H1 (cell line): ENCODE measurements at regions not wholly inside any gene's neighbourhood (a gene's known extent, or its start where the extent isn't known, plus 50 kb on each side); places are given as distances from the start of the nearest gene placed in this dataset.

Experiments used
- EGR1 ChIP-seq: IDR thresholded peaks from 2 replicates; pipeline ENCODE4 v1.6.1; 2011; ENCODE audit warnings: low read depth, low read length, borderline replicate concordance
- JUN ChIP-seq: IDR thresholded peaks from 2 replicates; pipeline ENCODE4 v1.6.1; 2011; ENCODE audit warnings: low read depth, mild to moderate bottlenecking, improper control_type of control experiment, low read length
- KDM4A ChIP-seq: IDR thresholded peaks from one replicate; pipeline ENCODE4 v1.7.1; 2012; ENCODE audit warnings: low read depth, mild to moderate bottlenecking, moderate library complexity, low read length, inconsistent platforms; ENCODE audit not compliant: severe bottlenecking
- MAX ChIP-seq: IDR thresholded peaks from 2 replicates; pipeline ENCODE4 v1.6.1; 2012; ENCODE audit warnings: inconsistent platforms
- TF ChIP-seq, protein P1 (sequence below): fragments of 300-600 bp; sonication (generic); IDR thresholded peaks from 2 replicates; pipeline ENCODE4 v1.7.1; 2012; ENCODE audit warnings: low read length, moderate library complexity, mild to moderate bottlenecking, inconsistent platforms; ENCODE audit not compliant: insufficient replicate concordance

DNA sequence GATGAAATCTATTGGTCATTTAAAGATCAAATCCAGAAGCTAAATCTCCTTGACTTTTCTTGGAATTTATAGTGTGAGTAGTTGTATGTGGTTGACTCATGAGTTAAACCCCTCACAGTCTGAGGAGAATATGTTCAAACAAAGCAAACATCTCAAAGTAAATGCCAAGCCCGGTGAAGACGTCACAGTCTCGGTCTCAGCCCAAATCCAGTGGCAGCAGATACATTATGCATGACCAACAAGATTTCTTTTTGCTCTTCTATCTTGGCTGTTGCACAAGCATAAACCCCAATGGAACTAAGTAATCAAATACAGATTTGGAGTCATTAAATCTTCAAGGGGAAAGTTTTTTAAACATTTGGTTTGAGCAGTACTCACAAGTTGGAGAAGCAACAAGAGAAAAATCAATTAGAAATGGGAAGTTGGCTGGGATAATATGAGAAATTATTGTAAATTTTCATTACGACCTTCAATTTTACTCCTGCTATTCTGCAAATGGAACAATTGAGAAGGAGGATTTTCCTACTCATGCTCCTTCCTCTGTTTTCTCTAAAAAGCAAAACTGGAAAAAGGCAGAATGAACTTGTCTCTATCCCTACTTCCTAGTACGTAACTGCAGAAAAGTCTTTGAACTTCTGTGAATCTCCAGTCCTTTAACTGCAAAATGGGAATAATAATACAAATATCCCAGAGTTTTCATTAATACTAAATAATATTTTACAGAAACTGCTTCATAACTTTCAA lies 575.8 kb downstream of the NUF2 start (continued):
- TF ChIP-seq MAX = no peak
- no peak for TF ChIP-seq JUN
- TF ChIP-seq KDM4A = no peak
- no peak for TF ChIP-seq EGR1
- TF ChIP-seq, protein P1, sequence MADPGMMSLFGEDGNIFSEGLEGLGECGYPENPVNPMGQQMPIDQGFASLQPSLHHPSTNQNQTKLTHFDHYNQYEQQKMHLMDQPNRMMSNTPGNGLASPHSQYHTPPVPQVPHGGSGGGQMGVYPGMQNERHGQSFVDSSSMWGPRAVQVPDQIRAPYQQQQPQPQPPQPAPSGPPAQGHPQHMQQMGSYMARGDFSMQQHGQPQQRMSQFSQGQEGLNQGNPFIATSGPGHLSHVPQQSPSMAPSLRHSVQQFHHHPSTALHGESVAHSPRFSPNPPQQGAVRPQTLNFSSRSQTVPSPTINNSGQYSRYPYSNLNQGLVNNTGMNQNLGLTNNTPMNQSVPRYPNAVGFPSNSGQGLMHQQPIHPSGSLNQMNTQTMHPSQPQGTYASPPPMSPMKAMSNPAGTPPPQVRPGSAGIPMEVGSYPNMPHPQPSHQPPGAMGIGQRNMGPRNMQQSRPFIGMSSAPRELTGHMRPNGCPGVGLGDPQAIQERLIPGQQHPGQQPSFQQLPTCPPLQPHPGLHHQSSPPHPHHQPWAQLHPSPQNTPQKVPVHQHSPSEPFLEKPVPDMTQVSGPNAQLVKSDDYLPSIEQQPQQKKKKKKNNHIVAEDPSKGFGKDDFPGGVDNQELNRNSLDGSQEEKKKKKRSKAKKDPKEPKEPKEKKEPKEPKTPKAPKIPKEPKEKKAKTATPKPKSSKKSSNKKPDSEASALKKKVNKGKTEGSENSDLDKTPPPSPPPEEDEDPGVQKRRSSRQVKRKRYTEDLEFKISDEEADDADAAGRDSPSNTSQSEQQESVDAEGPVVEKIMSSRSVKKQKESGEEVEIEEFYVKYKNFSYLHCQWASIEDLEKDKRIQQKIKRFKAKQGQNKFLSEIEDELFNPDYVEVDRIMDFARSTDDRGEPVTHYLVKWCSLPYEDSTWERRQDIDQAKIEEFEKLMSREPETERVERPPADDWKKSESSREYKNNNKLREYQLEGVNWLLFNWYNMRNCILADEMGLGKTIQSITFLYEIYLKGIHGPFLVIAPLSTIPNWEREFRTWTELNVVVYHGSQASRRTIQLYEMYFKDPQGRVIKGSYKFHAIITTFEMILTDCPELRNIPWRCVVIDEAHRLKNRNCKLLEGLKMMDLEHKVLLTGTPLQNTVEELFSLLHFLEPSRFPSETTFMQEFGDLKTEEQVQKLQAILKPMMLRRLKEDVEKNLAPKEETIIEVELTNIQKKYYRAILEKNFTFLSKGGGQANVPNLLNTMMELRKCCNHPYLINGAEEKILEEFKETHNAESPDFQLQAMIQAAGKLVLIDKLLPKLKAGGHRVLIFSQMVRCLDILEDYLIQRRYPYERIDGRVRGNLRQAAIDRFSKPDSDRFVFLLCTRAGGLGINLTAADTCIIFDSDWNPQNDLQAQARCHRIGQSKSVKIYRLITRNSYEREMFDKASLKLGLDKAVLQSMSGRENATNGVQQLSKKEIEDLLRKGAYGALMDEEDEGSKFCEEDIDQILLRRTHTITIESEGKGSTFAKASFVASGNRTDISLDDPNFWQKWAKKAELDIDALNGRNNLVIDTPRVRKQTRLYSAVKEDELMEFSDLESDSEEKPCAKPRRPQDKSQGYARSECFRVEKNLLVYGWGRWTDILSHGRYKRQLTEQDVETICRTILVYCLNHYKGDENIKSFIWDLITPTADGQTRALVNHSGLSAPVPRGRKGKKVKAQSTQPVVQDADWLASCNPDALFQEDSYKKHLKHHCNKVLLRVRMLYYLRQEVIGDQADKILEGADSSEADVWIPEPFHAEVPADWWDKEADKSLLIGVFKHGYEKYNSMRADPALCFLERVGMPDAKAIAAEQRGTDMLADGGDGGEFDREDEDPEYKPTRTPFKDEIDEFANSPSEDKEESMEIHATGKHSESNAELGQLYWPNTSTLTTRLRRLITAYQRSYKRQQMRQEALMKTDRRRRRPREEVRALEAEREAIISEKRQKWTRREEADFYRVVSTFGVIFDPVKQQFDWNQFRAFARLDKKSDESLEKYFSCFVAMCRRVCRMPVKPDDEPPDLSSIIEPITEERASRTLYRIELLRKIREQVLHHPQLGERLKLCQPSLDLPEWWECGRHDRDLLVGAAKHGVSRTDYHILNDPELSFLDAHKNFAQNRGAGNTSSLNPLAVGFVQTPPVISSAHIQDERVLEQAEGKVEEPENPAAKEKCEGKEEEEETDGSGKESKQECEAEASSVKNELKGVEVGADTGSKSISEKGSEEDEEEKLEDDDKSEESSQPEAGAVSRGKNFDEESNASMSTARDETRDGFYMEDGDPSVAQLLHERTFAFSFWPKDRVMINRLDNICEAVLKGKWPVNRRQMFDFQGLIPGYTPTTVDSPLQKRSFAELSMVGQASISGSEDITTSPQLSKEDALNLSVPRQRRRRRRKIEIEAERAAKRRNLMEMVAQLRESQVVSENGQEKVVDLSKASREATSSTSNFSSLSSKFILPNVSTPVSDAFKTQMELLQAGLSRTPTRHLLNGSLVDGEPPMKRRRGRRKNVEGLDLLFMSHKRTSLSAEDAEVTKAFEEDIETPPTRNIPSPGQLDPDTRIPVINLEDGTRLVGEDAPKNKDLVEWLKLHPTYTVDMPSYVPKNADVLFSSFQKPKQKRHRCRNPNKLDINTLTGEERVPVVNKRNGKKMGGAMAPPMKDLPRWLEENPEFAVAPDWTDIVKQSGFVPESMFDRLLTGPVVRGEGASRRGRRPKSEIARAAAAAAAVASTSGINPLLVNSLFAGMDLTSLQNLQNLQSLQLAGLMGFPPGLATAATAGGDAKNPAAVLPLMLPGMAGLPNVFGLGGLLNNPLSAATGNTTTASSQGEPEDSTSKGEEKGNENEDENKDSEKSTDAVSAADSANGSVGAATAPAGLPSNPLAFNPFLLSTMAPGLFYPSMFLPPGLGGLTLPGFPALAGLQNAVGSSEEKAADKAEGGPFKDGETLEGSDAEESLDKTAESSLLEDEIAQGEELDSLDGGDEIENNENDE = no peak
